ENCODE measurements at regions not wholly inside any gene's neighbourhood (a gene's known extent, or its start where the extent isn't known, plus 50 kb on each side); places are given as distances from the start of the nearest gene placed in this dataset.

DNA sequence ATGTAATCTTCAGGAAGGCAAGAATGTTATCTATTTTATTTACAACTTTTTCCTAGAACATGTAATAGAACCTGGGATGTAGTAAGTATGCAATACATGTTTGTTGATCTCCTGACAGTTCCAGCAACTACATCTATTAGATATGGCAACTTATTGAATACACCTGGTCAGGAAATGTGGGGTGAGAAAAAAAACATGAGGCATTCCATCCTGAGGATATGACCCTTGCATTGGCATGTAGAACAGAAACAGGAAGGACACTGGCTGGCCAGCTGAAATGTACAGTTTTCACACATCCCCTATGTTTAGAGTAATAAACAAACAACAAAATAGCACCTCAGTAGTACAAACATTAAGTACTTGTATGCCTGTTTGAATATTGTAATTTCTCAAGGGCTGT, 272.6 kb upstream of the NT5C1B start:
- ChIA-PET CTCF (no interaction called here), POLR2A (ENCODE audit: unreplicated experiment) (no interaction called here)
- no TSS peak for BruUV-seq (replicated peaks)
- H3K4ac ChIP-seq (ENCODE audit: low read depth, low read length), result no peak overlapping the region
- no peak overlapping the region for H3K9ac ChIP-seq (ENCODE audit: low read depth, low read length)
- no peaks in the 10 kb centered on the region for H3K79me1 ChIP-seq (ENCODE audit: low read depth in 1 of 2, low read length in 2 of 2)
- no peak overlapping the region for H3K23ac ChIP-seq (ENCODE audit: low read depth, low read length)
- no peak overlapping the region for H3K4me3 ChIP-seq (ENCODE audit: insufficient read depth, low read depth, low read length)
- no peaks in the 10 kb centered on the region for H3K27me3 ChIP-seq (ENCODE audit: control insufficient read depth, insufficient read depth, low read length)
- in situ Hi-C loops (cut with MboI; ENCODE audit: low sequenced_read_pairs), result no loop called here
- no peak overlapping the region for H3K4me2 ChIP-seq (ENCODE audit: low read depth, low read length)
- no peak overlapping the region for H2BK5ac ChIP-seq (ENCODE audit: low read depth, low read length, poor library complexity, severe bottlenecking)
- no peak overlapping the region for H3K18ac ChIP-seq (ENCODE audit: low read depth, low read length)
- DNase-seq (peak; percentile 4), ATAC-seq (ENCODE audit: low read depth) (no peak)
- no peaks in the 10 kb centered on the region for H4K20me1 ChIP-seq (ENCODE audit: insufficient read depth, low read length)
- H3K14ac ChIP-seq (replicated peaks; ENCODE audit: low read depth, low read length), result no peak overlapping the region
- H4K8ac ChIP-seq (ENCODE audit: low read depth in 2 of 2, low read length in 2 of 2), result no peak overlapping the region
- H3K9me3 ChIP-seq (ENCODE audit: control insufficient read depth, insufficient read depth, low read length), result no peaks in the 10 kb centered on the region
- no peaks in the 10 kb centered on the region for H3K9me1 ChIP-seq (ENCODE audit: insufficient read depth, low read length)
- TF ChIP-seq CTCF (conservative IDR thresholded peaks at IDR 0.05; ENCODE audit: low read depth, low read length) (no peak), RFX5 (IDR thresholded peaks at IDR 0.05; ENCODE audit: low read depth, low read length) (no peak), CEBPB (IDR thresholded peaks at IDR 0.05; ENCODE audit: low read depth, low read length) (no peak)
- TF ChIP-seq, protein P1, sequence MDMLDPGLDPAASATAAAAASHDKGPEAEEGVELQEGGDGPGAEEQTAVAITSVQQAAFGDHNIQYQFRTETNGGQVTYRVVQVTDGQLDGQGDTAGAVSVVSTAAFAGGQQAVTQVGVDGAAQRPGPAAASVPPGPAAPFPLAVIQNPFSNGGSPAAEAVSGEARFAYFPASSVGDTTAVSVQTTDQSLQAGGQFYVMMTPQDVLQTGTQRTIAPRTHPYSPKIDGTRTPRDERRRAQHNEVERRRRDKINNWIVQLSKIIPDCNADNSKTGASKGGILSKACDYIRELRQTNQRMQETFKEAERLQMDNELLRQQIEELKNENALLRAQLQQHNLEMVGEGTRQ (IDR thresholded peaks at IDR 0.05; ENCODE audit: low read depth, low read length), result no peak
- H2BK20ac ChIP-seq (ENCODE audit: low read depth, low read length), result no peak overlapping the region
- H2AK5ac ChIP-seq (ENCODE audit: low read depth, low read length), result no peak overlapping the region
- no peak overlapping the region for H2BK15ac ChIP-seq (ENCODE audit: low read depth, low read length)
- dilution Hi-C loops (cut with HindIII; ENCODE audit: low sequenced_read_pairs, unreplicated experiment), result no loop called here
- intact Hi-C loops (cut with micrococcal nuclease), result no loop called here
- H3K4me1 ChIP-seq (ENCODE audit: control insufficient read depth, insufficient read depth, low read length), result no peaks in the 10 kb centered on the region
- no peak overlapping the region for H2AK9ac ChIP-seq (replicated peaks; ENCODE audit: low read depth, low read length, poor library complexity)
- no peaks in the 10 kb centered on the region for H3K36me3 ChIP-seq (ENCODE audit: control insufficient read depth, insufficient read depth, low read length)
- no peak overlapping the region for H4K5ac ChIP-seq (ENCODE audit: low read depth, low read length)
- H3K56ac ChIP-seq (ENCODE audit: extremely low read depth, insufficient read depth, low read length), result no peak overlapping the region
- no peak overlapping the region for H4K91ac ChIP-seq (ENCODE audit: insufficient read depth, low read depth, low read length)
- H2AFZ ChIP-seq (replicated peaks; ENCODE audit: low read length, poor library complexity), result no peak overlapping the region
- no peak overlapping the region for H2BK120ac ChIP-seq (ENCODE audit: low read depth, low read length)
- H3K27ac ChIP-seq (ENCODE audit: insufficient read depth, low read length), result no peak overlapping the region

Data from IMR-90 (cell line).